Mucosa of rectum (tissue), 2 donors: ENCODE measurements at regions not wholly inside any gene's neighbourhood (a gene's known extent, or its start where the extent isn't known, plus 50 kb on each side); places are given as distances from the start of the nearest gene placed in this dataset.

Experiments
- H3K27ac ChIP-seq, 2 donors: one replicate each; pipeline ENCODE4 v1.7.0; 2013; ENCODE audit warnings: inconsistent platforms in 2 of 2, low read depth in 2 of 2, low read length in 2 of 2
- H3K27me3 ChIP-seq, 2 donors: one replicate each; pipeline ENCODE4 v1.7.0; 2013; ENCODE audit warnings: low read length in 2 of 2; ENCODE audit not compliant: control insufficient read depth in 2 of 2, insufficient read depth in 2 of 2
- H3K36me3 ChIP-seq, 2 donors: one replicate each; pipeline ENCODE4 v1.7.0; 2013; ENCODE audit warnings: low read length in 2 of 2; ENCODE audit not compliant: control insufficient read depth in 2 of 2, insufficient read depth in 2 of 2
- H3K4me1 ChIP-seq, 2 donors: one replicate each; pipeline ENCODE4 v1.7.0; 2013; ENCODE audit warnings: low read length in 2 of 2, mild to moderate bottlenecking in 1 of 2; ENCODE audit not compliant: control insufficient read depth in 2 of 2, insufficient read depth in 2 of 2
- H3K4me3 ChIP-seq, 2 donors: one replicate each; pipeline ENCODE4 v1.7.0; 2013; ENCODE audit warnings: low read length in 2 of 2
- H3K9ac ChIP-seq, 2 donors: one replicate each; pipeline ENCODE4 v1.7.0; 2013; ENCODE audit warnings: low read length in 2 of 2, low read depth in 1 of 2, mild to moderate bottlenecking in 1 of 2
- H3K9me3 ChIP-seq, 2 donors: one replicate each; pipeline ENCODE4 v1.7.0; 2013; ENCODE audit warnings: low read length in 2 of 2; ENCODE audit not compliant: control insufficient read depth in 2 of 2
- donor health status: healthy.
- donor health status: Normal muscosa, but diverticular disease.

GRCh38 chr12:91606662-91607377 is 424.2 kb upstream of the DCN start:
- H3K27ac ChIP-seq, result no peak overlapping the region
- H3K4me3 ChIP-seq, result no peak overlapping the region
- no peaks in the 10 kb centered on the region for H3K9me3 ChIP-seq
- H3K4me1 ChIP-seq, result no peaks in the 10 kb centered on the region
- H3K36me3 ChIP-seq, result no peaks in the 10 kb centered on the region
- no peak overlapping the region for H3K9ac ChIP-seq
- no peaks in the 10 kb centered on the region for H3K27me3 ChIP-seq

- H3K27ac ChIP-seq, result no peak overlapping the region
- no peak overlapping the region for H3K4me3 ChIP-seq
- H3K9ac ChIP-seq, result no peak overlapping the region
- no peaks in the 10 kb centered on the region for H3K4me1 ChIP-seq
- H3K27me3 ChIP-seq, result no peaks in the 10 kb centered on the region
- H3K36me3 ChIP-seq, result no peaks in the 10 kb centered on the region
- no peaks in the 10 kb centered on the region for H3K9me3 ChIP-seq
Measured at GRCh38 chr12:91604897-91605296, 422.3 kb upstream of the DCN start.

- no peak overlapping the region for H3K4me3 ChIP-seq
- no peaks in the 10 kb centered on the region for H3K36me3 ChIP-seq
- no peaks in the 10 kb centered on the region for H3K9me3 ChIP-seq
- no peak overlapping the region for H3K9ac ChIP-seq
- no peak overlapping the region for H3K27ac ChIP-seq
- no peaks in the 10 kb centered on the region for H3K4me1 ChIP-seq
- H3K27me3 ChIP-seq, result no peaks in the 10 kb centered on the region
Measured at GRCh38 chr12:91603060-91603459, 420.4 kb upstream of the DCN start.

GRCh38 chr12:91601054-91601453 is 418.4 kb upstream of the DCN start:
- no peak overlapping the region for H3K9ac ChIP-seq
- H3K4me3 ChIP-seq, result no peak overlapping the region
- H3K4me1 ChIP-seq, result no peaks in the 10 kb centered on the region
- no peak overlapping the region for H3K27ac ChIP-seq
- H3K27me3 ChIP-seq, result no peaks in the 10 kb centered on the region
- H3K9me3 ChIP-seq, result no peaks in the 10 kb centered on the region
- no peaks in the 10 kb centered on the region for H3K36me3 ChIP-seq

- Histone ChIP-seq H3K27me3 (no peaks in the 10 kb centered on the region), H3K9me3 (no peaks in the 10 kb centered on the region), H3K4me3 (no peak overlapping the region), H3K9ac (no peak overlapping the region), H3K27ac (no peak overlapping the region), H3K4me1 (no peaks in the 10 kb centered on the region), H3K36me3 (no peaks in the 10 kb centered on the region)
Measured at GRCh38 chr12:91594715-91595114, 412.1 kb upstream of the DCN start.

- no peak overlapping the region for H3K4me3 ChIP-seq
- no peak overlapping the region for H3K9ac ChIP-seq
- H3K36me3 ChIP-seq, result no peaks in the 10 kb centered on the region
- H3K4me1 ChIP-seq, result no peaks in the 10 kb centered on the region
- H3K27ac ChIP-seq, result no peak overlapping the region
- no peaks in the 10 kb centered on the region for H3K27me3 ChIP-seq
- H3K9me3 ChIP-seq, result no peaks in the 10 kb centered on the region
Measured at GRCh38 chr12:91591639-91591987, 409.0 kb upstream of the DCN start.

- H3K4me1 ChIP-seq, result no peaks in the 10 kb centered on the region
- no peaks in the 10 kb centered on the region for H3K36me3 ChIP-seq
- H3K27me3 ChIP-seq, result no peaks in the 10 kb centered on the region
- H3K9me3 ChIP-seq, result no peaks in the 10 kb centered on the region
- no peak overlapping the region for H3K27ac ChIP-seq
- H3K4me3 ChIP-seq, result no peak overlapping the region
- H3K9ac ChIP-seq, result no peak overlapping the region
Measured at GRCh38 chr12:91590966-91591638, 408.5 kb upstream of the DCN start.

GRCh38 chr12:91588874-91589454 is 406.3 kb upstream of the DCN start:
- Histone ChIP-seq H3K27me3 (no peaks in the 10 kb centered on the region), H3K9ac (no peak overlapping the region), H3K36me3 (no peaks in the 10 kb centered on the region), H3K9me3 (no peaks in the 10 kb centered on the region), H3K27ac (no peak overlapping the region), H3K4me1 (no peaks in the 10 kb centered on the region), H3K4me3 (no peak overlapping the region)

- no peaks in the 10 kb centered on the region for H3K36me3 ChIP-seq
Measured at GRCh38 chr12:91586015-91586414, 403.4 kb upstream of the DCN start.

GRCh38 chr12:91582811-91583210 is 400.2 kb upstream of the DCN start:
- Histone ChIP-seq H3K27me3 (no peaks in the 10 kb centered on the region), H3K9ac (no peak overlapping the region), H3K36me3 (no peaks in the 10 kb centered on the region), H3K4me1 (no peaks in the 10 kb centered on the region), H3K4me3 (no peak overlapping the region), H3K27ac (no peak overlapping the region), H3K9me3 (no peaks in the 10 kb centered on the region)

More at GRCh38 chr12:91586015-91586414, 403.4 kb upstream of the DCN start:
- Histone ChIP-seq H3K9me3 (no peaks in the 10 kb centered on the region), H3K27me3 (no peaks in the 10 kb centered on the region), H3K4me1 (no peaks in the 10 kb centered on the region), H3K4me3 (no peak overlapping the region), H3K9ac (no peak overlapping the region), H3K27ac (no peak overlapping the region)
